HEK293 (cell line): ENCODE measurements at regions not wholly inside any gene's neighbourhood (a gene's known extent, or its start where the extent isn't known, plus 50 kb on each side); places are given as distances from the start of the nearest gene placed in this dataset.

Experiments used
- KLF10 ChIP-seq: fragments of 450-650 bp; IDR thresholded peaks from 2 replicates; pipeline ENCODE4 v1.5.1; 2018; ENCODE audit warnings: missing biosample characterization, mild to moderate bottlenecking, missing genetic modification characterization
- SALL2 ChIP-seq: fragments of 450-650 bp; formaldehyde crosslinking; IDR thresholded peaks from 2 replicates; pipeline ENCODE4 v1.5.0; 2017; ENCODE audit warnings: missing biosample characterization, mild to moderate bottlenecking, missing genetic modification characterization, borderline replicate concordance
- ZBTB17 ChIP-seq: fragments of 450-650 bp; formaldehyde crosslinking; IDR thresholded peaks from 2 replicates; pipeline ENCODE4 v1.5.1; 2016; ENCODE audit warnings: missing biosample characterization, missing genetic modification characterization
- ZNF530 ChIP-seq: fragments of 450-650 bp; formaldehyde crosslinking; IDR thresholded peaks from 2 replicates; pipeline ENCODE4 v1.5.1; 2016; ENCODE audit warnings: low read depth, missing biosample characterization, missing genetic modification characterization
- TF ChIP-seq, protein P1 (sequence below): fragments of 450-650 bp; formaldehyde crosslinking; IDR thresholded peaks from 2 replicates; pipeline ENCODE4 v1.5.1; 2016; ENCODE audit warnings: missing biosample characterization, missing genetic modification characterization

DNA sequence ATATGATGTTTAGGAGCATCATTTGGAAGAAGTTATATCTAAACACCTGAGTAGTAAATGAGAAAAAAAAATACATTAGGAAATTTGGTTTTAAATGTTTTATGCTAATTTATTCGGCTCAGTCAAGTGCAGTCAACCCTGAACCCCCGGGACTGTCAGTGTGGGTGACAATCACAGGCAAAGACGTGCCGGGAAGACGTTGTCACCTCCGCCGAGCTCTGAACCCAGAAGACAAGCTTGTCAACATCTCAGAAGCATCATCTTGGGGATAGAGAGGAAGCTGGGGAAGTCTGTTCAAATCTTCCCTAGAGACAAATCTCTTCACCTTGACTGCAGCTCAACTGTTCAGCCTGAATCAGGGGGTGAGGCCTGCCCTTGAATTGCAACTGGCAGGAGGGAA is 159.7 kb downstream of the RBFOX3 start:
- TF ChIP-seq, protein P1, sequence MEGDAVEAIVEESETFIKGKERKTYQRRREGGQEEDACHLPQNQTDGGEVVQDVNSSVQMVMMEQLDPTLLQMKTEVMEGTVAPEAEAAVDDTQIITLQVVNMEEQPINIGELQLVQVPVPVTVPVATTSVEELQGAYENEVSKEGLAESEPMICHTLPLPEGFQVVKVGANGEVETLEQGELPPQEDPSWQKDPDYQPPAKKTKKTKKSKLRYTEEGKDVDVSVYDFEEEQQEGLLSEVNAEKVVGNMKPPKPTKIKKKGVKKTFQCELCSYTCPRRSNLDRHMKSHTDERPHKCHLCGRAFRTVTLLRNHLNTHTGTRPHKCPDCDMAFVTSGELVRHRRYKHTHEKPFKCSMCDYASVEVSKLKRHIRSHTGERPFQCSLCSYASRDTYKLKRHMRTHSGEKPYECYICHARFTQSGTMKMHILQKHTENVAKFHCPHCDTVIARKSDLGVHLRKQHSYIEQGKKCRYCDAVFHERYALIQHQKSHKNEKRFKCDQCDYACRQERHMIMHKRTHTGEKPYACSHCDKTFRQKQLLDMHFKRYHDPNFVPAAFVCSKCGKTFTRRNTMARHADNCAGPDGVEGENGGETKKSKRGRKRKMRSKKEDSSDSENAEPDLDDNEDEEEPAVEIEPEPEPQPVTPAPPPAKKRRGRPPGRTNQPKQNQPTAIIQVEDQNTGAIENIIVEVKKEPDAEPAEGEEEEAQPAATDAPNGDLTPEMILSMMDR (tag by site-specific recombination): no peak
- no peak for TF ChIP-seq ZBTB17 (tag by site-specific recombination)
- no peak for TF ChIP-seq SALL2 (tag by site-specific recombination)
- TF ChIP-seq KLF10: no peak
- TF ChIP-seq ZNF530 (tag by site-specific recombination): no peak
